Osteoblast (primary cell): ENCODE measurements at regions not wholly inside any gene's neighbourhood (a gene's known extent, or its start where the extent isn't known, plus 50 kb on each side); places are given as distances from the start of the nearest gene placed in this dataset.

ENCODE experiments used
- DNase-seq: peaks from one replicate; pipeline ENCODE4 v3.0.0; 2011; ENCODE audit warnings: low spot score, mixed read lengths; ENCODE audit not compliant: insufficient read length; ENCODE audit errors: missing footprints
- H2AFZ ChIP-seq: 2 replicates; pipeline ENCODE4 v1.6.0; 2011; ENCODE audit warnings: mild to moderate bottlenecking, low read length
- H3K27ac ChIP-seq: 2 replicates; pipeline ENCODE4 v1.5.1; 2011; ENCODE audit warnings: mild to moderate bottlenecking, low read depth, low read length, moderate library complexity
- H3K27me3 ChIP-seq: 2 replicates; pipeline ENCODE4 v1.6.0; 2012; ENCODE audit warnings: mild to moderate bottlenecking, control low read depth, inconsistent platforms, low read length, moderate library complexity; ENCODE audit not compliant: insufficient read depth
- H3K36me3 ChIP-seq: 2 replicates; pipeline ENCODE4 v1.5.1; 2011; ENCODE audit warnings: mild to moderate bottlenecking, low read length, control low read depth, moderate library complexity; ENCODE audit not compliant: insufficient read depth
- H3K4me1 ChIP-seq: 2 replicates; pipeline ENCODE4 v1.5.1; 2011; ENCODE audit warnings: mild to moderate bottlenecking, low read length, control low read depth, moderate library complexity; ENCODE audit not compliant: insufficient read depth
- H3K4me2 ChIP-seq: 2 replicates; pipeline ENCODE4 v1.6.0; 2011; ENCODE audit warnings: mild to moderate bottlenecking, low read length; ENCODE audit not compliant: insufficient read depth
- H3K4me3 ChIP-seq: fragments of 200-600 bp; sonication (generic); 3 replicates; pipeline ENCODE4 v1.5.1; 2012; ENCODE audit warnings: mild to moderate bottlenecking, low read length, inconsistent platforms; ENCODE audit not compliant: insufficient read depth
- H3K79me2 ChIP-seq: 2 replicates; pipeline ENCODE4 v1.6.0; 2012; ENCODE audit warnings: mild to moderate bottlenecking, low read length, control low read depth, inconsistent platforms; ENCODE audit not compliant: insufficient read depth
- H3K9me3 ChIP-seq: 2 replicates; pipeline ENCODE4 v1.5.1; 2011; ENCODE audit warnings: low read depth, low read length, control low read depth
- H4K20me1 ChIP-seq: 2 replicates; pipeline ENCODE4 v1.6.0; 2012; ENCODE audit warnings: mild to moderate bottlenecking, low read length, control low read depth; ENCODE audit not compliant: insufficient read depth
- TF ChIP-seq, protein P1 (sequence below): IDR thresholded peaks from 2 replicates; pipeline ENCODE4 v1.5.1; 2011; ENCODE audit warnings: mild to moderate bottlenecking, low read depth, low read length, moderate library complexity; ENCODE audit errors: extremely low read depth

DNA sequence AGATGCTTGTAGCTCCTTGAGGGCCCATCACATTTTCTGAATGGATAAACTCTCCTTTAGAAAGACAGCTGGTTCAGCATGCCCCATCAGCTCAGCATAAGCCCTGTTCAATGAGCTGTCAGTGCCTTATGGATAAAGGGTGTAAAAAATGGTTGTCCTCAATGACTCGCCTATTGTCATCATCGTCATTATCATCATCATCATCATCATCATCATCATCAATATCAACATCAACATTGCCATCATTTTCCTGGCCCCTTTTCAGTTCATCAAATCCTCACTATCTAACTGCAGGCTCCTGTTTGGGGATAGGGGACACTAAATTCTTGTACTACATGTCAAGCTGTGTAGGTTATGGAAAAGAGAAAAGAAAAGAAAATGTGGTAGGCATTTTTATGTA is 310.7 kb upstream of the MTNR1B start:
- no peak overlapping the region for H2AFZ ChIP-seq
- no peak overlapping the region for H3K27ac ChIP-seq
- H3K9me3 ChIP-seq = no peaks in the 10 kb centered on the region
- H3K36me3 ChIP-seq = no peaks in the 10 kb centered on the region
- no peaks in the 10 kb centered on the region for H4K20me1 ChIP-seq
- H3K79me2 ChIP-seq = no peaks in the 10 kb centered on the region
- H3K4me2 ChIP-seq = no peak overlapping the region
- TF ChIP-seq, protein P1, sequence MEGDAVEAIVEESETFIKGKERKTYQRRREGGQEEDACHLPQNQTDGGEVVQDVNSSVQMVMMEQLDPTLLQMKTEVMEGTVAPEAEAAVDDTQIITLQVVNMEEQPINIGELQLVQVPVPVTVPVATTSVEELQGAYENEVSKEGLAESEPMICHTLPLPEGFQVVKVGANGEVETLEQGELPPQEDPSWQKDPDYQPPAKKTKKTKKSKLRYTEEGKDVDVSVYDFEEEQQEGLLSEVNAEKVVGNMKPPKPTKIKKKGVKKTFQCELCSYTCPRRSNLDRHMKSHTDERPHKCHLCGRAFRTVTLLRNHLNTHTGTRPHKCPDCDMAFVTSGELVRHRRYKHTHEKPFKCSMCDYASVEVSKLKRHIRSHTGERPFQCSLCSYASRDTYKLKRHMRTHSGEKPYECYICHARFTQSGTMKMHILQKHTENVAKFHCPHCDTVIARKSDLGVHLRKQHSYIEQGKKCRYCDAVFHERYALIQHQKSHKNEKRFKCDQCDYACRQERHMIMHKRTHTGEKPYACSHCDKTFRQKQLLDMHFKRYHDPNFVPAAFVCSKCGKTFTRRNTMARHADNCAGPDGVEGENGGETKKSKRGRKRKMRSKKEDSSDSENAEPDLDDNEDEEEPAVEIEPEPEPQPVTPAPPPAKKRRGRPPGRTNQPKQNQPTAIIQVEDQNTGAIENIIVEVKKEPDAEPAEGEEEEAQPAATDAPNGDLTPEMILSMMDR = no peak
- H3K4me3 ChIP-seq = no peak overlapping the region
- DNase-seq = no peak
- H3K4me1 ChIP-seq = no peaks in the 10 kb centered on the region
- no peaks in the 10 kb centered on the region for H3K27me3 ChIP-seq

DNA sequence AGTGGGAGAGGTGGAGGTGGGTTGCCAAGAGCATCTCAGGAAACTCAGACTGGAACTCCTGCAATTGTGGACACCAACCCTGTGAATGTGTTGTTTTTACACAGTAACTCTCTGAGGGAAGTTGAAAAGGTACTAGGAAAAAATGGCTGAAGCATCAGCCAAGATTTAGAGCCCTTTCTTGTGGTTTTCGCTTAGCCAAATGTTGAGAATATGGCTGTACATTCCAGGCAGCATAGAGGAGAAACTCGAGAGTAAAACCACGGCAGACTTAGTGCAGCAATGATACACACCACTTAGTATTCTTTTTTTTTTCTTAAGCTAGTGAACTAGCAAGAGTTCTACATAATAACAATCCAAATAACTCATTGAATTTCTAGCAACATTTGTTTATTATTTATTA is 309.7 kb upstream of the MTNR1B start:
- Histone ChIP-seq H3K79me2 (no peaks in the 10 kb centered on the region), H4K20me1 (no peaks in the 10 kb centered on the region), H3K36me3 (no peaks in the 10 kb centered on the region), H3K9me3 (no peaks in the 10 kb centered on the region), H3K4me3 (no peak overlapping the region), H3K4me2 (no peak overlapping the region), H2AFZ (no peak overlapping the region), H3K4me1 (no peaks in the 10 kb centered on the region), H3K27me3 (no peaks in the 10 kb centered on the region), H3K27ac (no peak overlapping the region)
- TF ChIP-seq, protein P1 = no peak
- no peak for DNase-seq

DNA sequence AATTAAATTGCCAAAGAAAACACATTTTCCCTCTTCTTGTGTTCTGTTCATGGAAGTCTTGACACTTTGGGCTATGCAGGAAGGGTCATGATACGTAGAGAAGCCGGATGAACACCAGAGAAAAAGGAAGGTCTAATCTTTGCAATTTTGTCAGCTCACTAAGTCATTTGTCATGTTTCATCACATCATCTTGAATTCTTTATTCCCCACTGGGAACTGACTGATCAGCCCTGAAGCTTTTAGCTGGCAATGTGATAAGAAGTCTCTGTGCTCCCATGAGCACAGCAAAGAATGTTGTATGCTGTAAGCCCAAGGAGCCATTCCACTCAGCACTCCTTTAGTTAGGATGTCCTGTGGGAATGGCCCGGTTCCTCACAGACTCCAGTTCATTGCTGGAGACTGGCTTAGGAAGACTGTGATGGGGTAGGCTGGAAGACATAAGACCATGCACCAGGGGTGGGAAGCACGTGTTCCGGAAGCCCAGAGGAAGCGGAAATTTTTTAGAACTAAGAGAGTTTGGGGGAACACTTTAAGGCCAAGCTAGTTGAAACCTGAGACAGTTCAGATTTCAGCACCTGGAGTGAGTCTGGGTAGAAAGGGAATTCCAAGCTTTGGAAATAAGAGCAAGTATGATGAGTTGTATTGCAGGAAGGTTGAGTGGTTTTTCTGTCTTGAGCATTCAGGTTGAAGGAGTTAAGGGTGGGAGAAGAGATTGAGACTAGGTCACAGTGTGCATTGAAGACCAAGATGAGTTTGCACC is 306.7 kb upstream of the MTNR1B start:
- Histone ChIP-seq H2AFZ (no peak overlapping the region), H3K4me2 (no peak overlapping the region), H3K27ac (no peak overlapping the region), H3K4me1 (no peaks in the 10 kb centered on the region), H4K20me1 (no peaks in the 10 kb centered on the region), H3K9me3 (no peaks in the 10 kb centered on the region), H3K79me2 (no peaks in the 10 kb centered on the region), H3K4me3 (no peak overlapping the region), H3K36me3 (no peaks in the 10 kb centered on the region), H3K27me3 (no peaks in the 10 kb centered on the region)
- DNase-seq = no peak
- TF ChIP-seq, protein P1 = no peak

DNA sequence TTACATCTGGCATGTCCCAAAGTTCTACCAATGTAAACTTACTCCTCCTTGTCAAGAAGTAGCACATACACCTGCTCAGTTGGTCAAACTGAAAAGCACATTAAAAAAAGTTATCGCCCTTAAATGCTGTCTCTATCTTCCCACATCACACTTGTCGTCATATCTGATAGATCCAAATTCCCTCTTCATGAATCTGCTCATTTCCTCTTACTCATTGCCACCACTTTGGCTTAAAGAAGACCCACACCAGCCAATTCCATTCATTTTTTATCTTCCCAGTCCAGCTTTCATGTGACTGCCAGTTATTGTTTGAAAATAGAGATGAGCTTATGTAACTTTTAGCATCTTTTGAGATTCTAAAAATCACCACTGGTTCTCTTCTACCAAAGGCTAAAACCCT is 305.9 kb upstream of the MTNR1B start:
- Histone ChIP-seq H2AFZ (no peak overlapping the region), H4K20me1 (no peaks in the 10 kb centered on the region), H3K36me3 (no peaks in the 10 kb centered on the region), H3K4me1 (no peaks in the 10 kb centered on the region), H3K4me2 (no peak overlapping the region), H3K9me3 (no peaks in the 10 kb centered on the region), H3K27me3 (no peaks in the 10 kb centered on the region), H3K27ac (no peak overlapping the region), H3K79me2 (no peaks in the 10 kb centered on the region), H3K4me3 (no peak overlapping the region)
- TF ChIP-seq, protein P1 = no peak
- no peak for DNase-seq
